Neural progenitor cell (in vitro differentiated cells): ENCODE measurements at regions not wholly inside any gene's neighbourhood (a gene's known extent, or its start where the extent isn't known, plus 50 kb on each side); places are given as distances from the start of the nearest gene placed in this dataset.

Source experiments
- EZH2 ChIP-seq: fragments of 200-600 bp; sonication (generic); IDR thresholded peaks from 2 replicates; pipeline ENCODE4 v1.6.1; 2017; ENCODE audit warnings: antibody characterized with exemption, mild to moderate bottlenecking, moderate library complexity
- EZH2phosphoT487 ChIP-seq: fragments of 200-600 bp; sonication (generic); IDR thresholded peaks from 2 replicates; pipeline ENCODE4 v1.6.1; 2017; ENCODE audit warnings: antibody characterized with exemption
- TF ChIP-seq, protein P1 (sequence below): fragments of 200-600 bp; sonication (generic); IDR thresholded peaks from 2 replicates; pipeline ENCODE4 v1.5.1; 2017; ENCODE audit warnings: antibody characterized with exemption, mild to moderate bottlenecking

GRCh38 chr10:107611115-107611514 is 446.6 kb upstream of the SORCS1 start:
- TF ChIP-seq, protein P1, sequence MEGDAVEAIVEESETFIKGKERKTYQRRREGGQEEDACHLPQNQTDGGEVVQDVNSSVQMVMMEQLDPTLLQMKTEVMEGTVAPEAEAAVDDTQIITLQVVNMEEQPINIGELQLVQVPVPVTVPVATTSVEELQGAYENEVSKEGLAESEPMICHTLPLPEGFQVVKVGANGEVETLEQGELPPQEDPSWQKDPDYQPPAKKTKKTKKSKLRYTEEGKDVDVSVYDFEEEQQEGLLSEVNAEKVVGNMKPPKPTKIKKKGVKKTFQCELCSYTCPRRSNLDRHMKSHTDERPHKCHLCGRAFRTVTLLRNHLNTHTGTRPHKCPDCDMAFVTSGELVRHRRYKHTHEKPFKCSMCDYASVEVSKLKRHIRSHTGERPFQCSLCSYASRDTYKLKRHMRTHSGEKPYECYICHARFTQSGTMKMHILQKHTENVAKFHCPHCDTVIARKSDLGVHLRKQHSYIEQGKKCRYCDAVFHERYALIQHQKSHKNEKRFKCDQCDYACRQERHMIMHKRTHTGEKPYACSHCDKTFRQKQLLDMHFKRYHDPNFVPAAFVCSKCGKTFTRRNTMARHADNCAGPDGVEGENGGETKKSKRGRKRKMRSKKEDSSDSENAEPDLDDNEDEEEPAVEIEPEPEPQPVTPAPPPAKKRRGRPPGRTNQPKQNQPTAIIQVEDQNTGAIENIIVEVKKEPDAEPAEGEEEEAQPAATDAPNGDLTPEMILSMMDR: no peak
- no peak for TF ChIP-seq EZH2
- no peak for TF ChIP-seq EZH2phosphoT487
